ENCODE measurements at regions not wholly inside any gene's neighbourhood (a gene's known extent, or its start where the extent isn't known, plus 50 kb on each side); places are given as distances from the start of the nearest gene placed in this dataset.

GRCh38 chr1:47585141-47585902 is 147.5 kb downstream of the FOXD2 start:
- no peaks in the 10 kb centered on the region for H3K36me3 ChIP-seq (ENCODE audit: control insufficient read depth, insufficient read depth, low read length)
- H3K27me3 ChIP-seq (replicated peaks; ENCODE audit: control insufficient read depth, insufficient read depth, low read length), result peaks cover 1% of the 10 kb centered on the region
- H3K4me3 ChIP-seq (replicated peaks; ENCODE audit: low read depth, low read length), result no peak overlapping the region
- DNase-seq (ENCODE audit: extremely low read depth, insufficient read length), result no peak
- TF ChIP-seq CTCF (IDR thresholded peaks at IDR 0.05; ENCODE audit: insufficient read depth, low read length, poor library complexity, severe bottlenecking), result no peak

- no peak for DNase-seq (ENCODE audit: extremely low read depth, insufficient read length)
- no peak for TF ChIP-seq CTCF (IDR thresholded peaks at IDR 0.05; ENCODE audit: insufficient read depth, low read length, poor library complexity, severe bottlenecking)
- Histone ChIP-seq H3K27me3 (replicated peaks; ENCODE audit: control insufficient read depth, insufficient read depth, low read length) (peaks cover 1% of the 10 kb centered on the region), H3K36me3 (ENCODE audit: control insufficient read depth, insufficient read depth, low read length) (no peaks in the 10 kb centered on the region), H3K4me3 (replicated peaks; ENCODE audit: low read depth, low read length) (no peak overlapping the region)
Measured at GRCh38 chr1:47587891-47588582, 150.2 kb downstream of the FOXD2 start.

GRCh38 chr1:47590523-47591225 is 152.8 kb downstream of the FOXD2 start:
- no peak for DNase-seq (ENCODE audit: extremely low read depth, insufficient read length)
- peaks cover 2% of the 10 kb centered on the region for H3K27me3 ChIP-seq (replicated peaks; ENCODE audit: control insufficient read depth, insufficient read depth, low read length)
- no peaks in the 10 kb centered on the region for H3K36me3 ChIP-seq (ENCODE audit: control insufficient read depth, insufficient read depth, low read length)
- no peak for TF ChIP-seq CTCF (IDR thresholded peaks at IDR 0.05; ENCODE audit: insufficient read depth, low read length, poor library complexity, severe bottlenecking)
- H3K4me3 ChIP-seq (replicated peaks; ENCODE audit: low read depth, low read length), result no peak overlapping the region

GRCh38 chr1:47591801-47592200 is 154.0 kb downstream of the FOXD2 start:
- no peak overlapping the region for H3K4me3 ChIP-seq (replicated peaks; ENCODE audit: low read depth, low read length)
- no peaks in the 10 kb centered on the region for H3K36me3 ChIP-seq (ENCODE audit: control insufficient read depth, insufficient read depth, low read length)
- peaks cover 2% of the 10 kb centered on the region for H3K27me3 ChIP-seq (replicated peaks; ENCODE audit: control insufficient read depth, insufficient read depth, low read length)
- DNase-seq (ENCODE audit: extremely low read depth, insufficient read length), result no peak
- no peak for TF ChIP-seq CTCF (IDR thresholded peaks at IDR 0.05; ENCODE audit: insufficient read depth, low read length, poor library complexity, severe bottlenecking)

- no peak for DNase-seq (ENCODE audit: extremely low read depth, insufficient read length)
- no peak for TF ChIP-seq CTCF (IDR thresholded peaks at IDR 0.05; ENCODE audit: insufficient read depth, low read length, poor library complexity, severe bottlenecking)
- Histone ChIP-seq H3K4me3 (replicated peaks; ENCODE audit: low read depth, low read length) (no peak overlapping the region), H3K27me3 (replicated peaks; ENCODE audit: control insufficient read depth, insufficient read depth, low read length) (peaks cover 2% of the 10 kb centered on the region), H3K36me3 (ENCODE audit: control insufficient read depth, insufficient read depth, low read length) (no peaks in the 10 kb centered on the region)
Measured at GRCh38 chr1:47592296-47593012, 154.6 kb downstream of the FOXD2 start.
